Dermis blood vessel endothelial cell (primary cell): ENCODE measurements at regions not wholly inside any gene's neighbourhood (a gene's known extent, or its start where the extent isn't known, plus 50 kb on each side); places are given as distances from the start of the nearest gene placed in this dataset.

Source experiments
- DNase-seq: peaks from one replicate; pipeline ENCODE4 v3.0.0; 2010

- DNase-seq, result no peak
Observed at GRCh38 chr9:14393418-14393817, 79.5 kb upstream of the NFIB start.

GRCh38 chr9:14391620-14392019 lies 77.7 kb upstream of the NFIB start:
- DNase-seq, result peak; percentile 65

GRCh38 chr9:14389657-14390056 lies 75.7 kb upstream of the NFIB start:
- no peak for DNase-seq

- DNase-seq, result no peak
Observed at GRCh38 chr9:14389146-14389545, 75.2 kb upstream of the NFIB start.

DNA sequence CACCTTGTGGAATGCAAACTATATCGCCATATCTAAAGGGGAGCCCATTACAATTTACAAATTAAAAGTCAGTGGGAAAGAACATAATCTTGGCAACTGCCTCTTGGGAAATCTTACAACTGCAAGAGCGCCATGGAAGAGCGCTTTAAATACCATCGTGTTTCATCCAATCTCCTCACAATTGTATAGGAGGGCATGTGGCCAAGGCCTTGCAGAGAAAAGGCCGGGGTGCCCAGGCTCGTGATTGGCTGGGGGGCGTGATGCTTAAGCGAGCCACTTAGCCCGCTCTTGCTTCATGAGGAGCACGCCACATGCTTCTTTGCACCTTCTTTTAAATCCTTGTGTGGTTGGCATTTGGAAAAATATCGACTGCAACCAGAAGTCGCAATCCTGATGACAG lies 69.8 kb upstream of the NFIB start:
- DNase-seq, result no peak

GRCh38 chr9:14383294-14383693 lies 69.4 kb upstream of the NFIB start:
- DNase-seq, result peak; percentile 69

DNA sequence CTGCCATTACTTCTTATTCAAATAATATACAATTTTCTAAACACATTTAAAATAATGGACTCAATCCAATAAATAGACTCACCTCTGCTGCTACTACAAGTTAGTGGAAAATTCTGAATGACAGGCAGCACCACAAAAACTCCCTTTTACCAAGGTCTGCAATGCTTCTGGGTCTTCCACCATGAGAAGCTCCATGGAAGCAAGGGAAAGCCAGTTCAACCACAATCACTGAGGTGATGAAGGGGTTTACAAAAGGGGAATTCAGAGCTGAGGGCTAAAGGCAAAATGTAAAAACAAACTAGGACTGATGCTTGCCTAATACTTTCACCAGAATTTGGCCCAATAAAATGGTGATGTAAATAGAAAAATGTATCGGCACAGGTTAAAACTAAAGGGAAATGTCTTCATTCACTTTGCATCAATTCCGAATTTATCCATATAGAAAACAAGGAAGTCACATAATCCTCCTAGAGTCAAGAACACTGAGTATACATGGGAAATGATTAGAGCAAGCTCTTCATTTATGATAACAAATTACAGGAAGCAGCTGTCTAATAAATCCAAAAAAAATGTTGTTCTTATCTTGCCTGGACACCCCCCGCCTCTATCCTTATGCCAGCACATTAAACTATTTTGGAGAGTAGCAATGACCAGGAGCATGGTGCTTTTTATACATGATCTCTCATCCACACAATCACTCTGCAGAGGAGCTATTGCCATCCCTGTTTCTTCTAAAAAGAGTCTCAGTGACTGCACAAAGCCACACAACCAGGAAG lies 66.3 kb upstream of the NFIB start:
- peak; percentile 68 for DNase-seq

GRCh38 chr9:14379280-14379679 lies 65.3 kb upstream of the NFIB start:
- DNase-seq, result no peak

- peak; percentile 44 for DNase-seq
Observed at GRCh38 chr9:14373706-14374105, 59.8 kb upstream of the NFIB start.

- no peak for DNase-seq
Observed at GRCh38 chr9:14373336-14373666, 59.4 kb upstream of the NFIB start.

GRCh38 chr9:14372437-14373335 lies 58.7 kb upstream of the NFIB start:
- peak; percentile 96 for DNase-seq

- no peak for DNase-seq
Observed at GRCh38 chr9:14369011-14369410, 55.1 kb upstream of the NFIB start.

- no peak for DNase-seq
Observed at GRCh38 chr9:14366076-14366475, 52.1 kb upstream of the NFIB start.

DNA sequence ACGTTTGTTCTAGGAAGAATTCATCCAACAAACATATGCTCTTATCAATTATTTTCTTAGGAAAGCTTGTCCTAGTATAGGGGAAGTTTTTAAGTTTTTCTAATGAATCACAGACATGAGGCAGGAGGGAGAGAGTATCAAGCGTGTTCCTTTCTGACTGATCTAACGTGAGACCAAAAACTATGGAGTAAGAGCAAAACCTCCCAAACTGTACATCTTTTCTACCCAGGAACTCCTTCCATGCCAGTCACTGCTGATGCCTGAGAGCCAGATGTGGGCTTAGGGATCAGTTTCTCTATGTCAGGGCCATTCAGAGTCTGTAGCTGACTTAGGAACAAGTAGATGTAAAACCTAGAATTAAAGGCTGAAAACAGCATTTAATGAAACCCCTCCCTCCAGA lies 51.7 kb upstream of the NFIB start:
- DNase-seq, result no peak
